ENCODE measurements at regions not wholly inside any gene's neighbourhood (a gene's known extent, or its start where the extent isn't known, plus 50 kb on each side); places are given as distances from the start of the nearest gene placed in this dataset.
A peak's percentile ranks its signal among the peaks of the same experiment; 100 is the strongest.

DNA sequence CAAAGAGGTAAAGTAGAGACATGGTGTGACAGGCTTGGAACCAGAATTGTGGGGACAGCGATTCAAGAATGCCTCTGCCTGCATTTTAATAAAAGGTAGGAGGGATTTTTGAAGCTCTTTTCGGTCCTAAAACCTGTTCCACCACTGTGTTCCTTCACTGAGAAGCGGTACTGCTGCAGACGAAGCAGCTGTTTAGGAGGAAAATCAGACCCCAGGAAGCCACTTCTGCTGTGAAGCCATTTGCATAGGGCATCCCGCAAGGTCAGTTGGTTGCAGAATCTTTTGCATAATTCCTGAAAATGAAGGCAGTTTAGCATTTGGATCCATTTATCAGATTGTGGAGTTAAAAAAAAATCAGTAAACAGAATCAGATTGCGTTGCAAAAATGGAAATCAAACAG, 183.3 kb upstream of the PRKCQ start:
- Mint-ChIP-seq H3K9me3 (peaks cover 23% of the 10 kb centered on the region), H3K36me3 (peaks cover 19% of the 10 kb centered on the region), H3K27ac (peak overlapping the region; percentile 92), H3K4me1 (peaks cover 37% of the 10 kb centered on the region), H3K27me3 (ENCODE audit: low read depth) (peaks cover 31% of the 10 kb centered on the region), H3K4me3 (peak overlapping the region; percentile 46)
- no peak for TF ChIP-seq EMX1 (CRISPR knock-in tag; IDR thresholded peaks at IDR 0.05)
- TF ChIP-seq ZNF423 (CRISPR knock-in tag; IDR thresholded peaks at IDR 0.05), result peak; percentile 34; the same call in 1 of the 2 replicates
- POLR2A ChIA-PET, result no interaction called here
- CTCF ChIA-PET, result interaction anchor here (0.6 to 1.5 kb wide), 3 partner anchors 96 to 358 kb away, joined by 3 to 4 read pairs (median 3); no protein-coding TSS in a partner anchor
- DNase-seq (ENCODE audit: low spot score) (no peak), ATAC-seq (peak; percentile 81)

DNA sequence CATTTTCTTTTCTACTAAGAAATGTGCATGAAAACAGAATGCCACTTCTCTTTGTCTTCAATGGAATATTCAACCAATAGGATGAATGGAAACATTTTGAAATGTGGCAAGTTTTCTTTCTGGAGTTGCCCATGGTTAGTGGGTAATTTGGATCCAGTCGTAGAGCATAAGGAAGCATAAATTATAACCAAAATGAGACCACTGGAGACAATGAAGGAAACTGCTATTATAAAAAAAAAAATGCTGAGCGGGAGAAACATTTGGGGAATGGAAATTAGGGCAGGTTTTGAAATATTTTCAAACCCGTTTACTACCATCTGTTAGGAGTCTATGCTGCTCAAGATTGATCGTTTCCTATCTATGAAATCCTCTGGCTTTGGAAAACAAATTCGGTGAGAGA, 182.9 kb upstream of the PRKCQ start:
- H3K36me3 Mint-ChIP-seq, result peaks cover 19% of the 10 kb centered on the region
- no peak for ATAC-seq
- TF ChIP-seq ZNF219 (CRISPR knock-in tag; IDR thresholded peaks at IDR 0.05; ENCODE audit: borderline replicate concordance) (no peak), ZNF121 (CRISPR knock-in tag; IDR thresholded peaks at IDR 0.05) (no peak), JUN (CRISPR knock-in tag; IDR thresholded peaks at IDR 0.05) (no peak)
- peaks cover 37% of the 10 kb centered on the region for H3K4me1 Mint-ChIP-seq
- H3K27me3 Mint-ChIP-seq (ENCODE audit: low read depth), result peaks cover 35% of the 10 kb centered on the region
- peak overlapping the region; percentile 46 for H3K4me3 Mint-ChIP-seq
- ChIA-PET POLR2A (no interaction called here), CTCF (interaction anchor here (0.6 to 1.5 kb wide), 3 partner anchors 96 to 358 kb away, joined by 3 to 4 read pairs (median 3); no protein-coding TSS in a partner anchor)
- no peak for DNase-seq (ENCODE audit: low spot score)
- H3K9me3 Mint-ChIP-seq, result peaks cover 24% of the 10 kb centered on the region
- H3K27ac Mint-ChIP-seq, result peak overlapping the region; percentile 92

DNA sequence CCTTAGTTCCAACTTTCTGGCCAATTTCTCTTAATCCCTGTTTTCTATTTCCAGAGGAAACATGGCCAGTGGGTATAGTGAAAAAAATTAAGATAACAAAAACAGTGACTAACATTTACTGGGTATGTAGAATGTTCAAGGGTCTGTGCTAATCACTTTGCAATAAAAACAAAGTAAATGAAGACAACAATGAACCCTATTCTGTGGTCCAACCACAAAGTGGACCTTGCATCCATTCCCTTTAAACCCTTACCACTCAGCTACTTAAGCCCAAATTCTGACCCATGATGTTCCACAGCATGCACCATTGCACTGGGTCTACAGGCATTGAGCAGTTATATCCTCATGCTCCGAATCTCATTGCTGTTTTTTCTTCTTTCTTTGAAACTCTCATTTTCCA, 179.9 kb upstream of the PRKCQ start:
- ATAC-seq (no peak), DNase-seq (ENCODE audit: low spot score) (no peak)
- Mint-ChIP-seq H3K4me3 (no peak overlapping the region), H3K27me3 (ENCODE audit: low read depth) (peaks cover 47% of the 10 kb centered on the region), H3K9me3 (peaks cover 27% of the 10 kb centered on the region), H3K36me3 (peaks cover 19% of the 10 kb centered on the region), H3K27ac (no peak overlapping the region), H3K4me1 (peaks cover 58% of the 10 kb centered on the region)
- CTCF ChIA-PET, result interaction anchor here (1.3 kb wide), 1 partner anchor 59 kb away, joined by 3 read pairs; no protein-coding TSS in a partner anchor
- POLR2A ChIA-PET, result no interaction called here
- TF ChIP-seq, protein P1, sequence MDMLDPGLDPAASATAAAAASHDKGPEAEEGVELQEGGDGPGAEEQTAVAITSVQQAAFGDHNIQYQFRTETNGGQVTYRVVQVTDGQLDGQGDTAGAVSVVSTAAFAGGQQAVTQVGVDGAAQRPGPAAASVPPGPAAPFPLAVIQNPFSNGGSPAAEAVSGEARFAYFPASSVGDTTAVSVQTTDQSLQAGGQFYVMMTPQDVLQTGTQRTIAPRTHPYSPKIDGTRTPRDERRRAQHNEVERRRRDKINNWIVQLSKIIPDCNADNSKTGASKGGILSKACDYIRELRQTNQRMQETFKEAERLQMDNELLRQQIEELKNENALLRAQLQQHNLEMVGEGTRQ (CRISPR knock-in tag; IDR thresholded peaks at IDR 0.05), result no peak
- TF ChIP-seq KAT7 (CRISPR knock-in tag; IDR thresholded peaks at IDR 0.05; ENCODE audit: borderline replicate concordance), result no peak
- TF ChIP-seq, protein P2, sequence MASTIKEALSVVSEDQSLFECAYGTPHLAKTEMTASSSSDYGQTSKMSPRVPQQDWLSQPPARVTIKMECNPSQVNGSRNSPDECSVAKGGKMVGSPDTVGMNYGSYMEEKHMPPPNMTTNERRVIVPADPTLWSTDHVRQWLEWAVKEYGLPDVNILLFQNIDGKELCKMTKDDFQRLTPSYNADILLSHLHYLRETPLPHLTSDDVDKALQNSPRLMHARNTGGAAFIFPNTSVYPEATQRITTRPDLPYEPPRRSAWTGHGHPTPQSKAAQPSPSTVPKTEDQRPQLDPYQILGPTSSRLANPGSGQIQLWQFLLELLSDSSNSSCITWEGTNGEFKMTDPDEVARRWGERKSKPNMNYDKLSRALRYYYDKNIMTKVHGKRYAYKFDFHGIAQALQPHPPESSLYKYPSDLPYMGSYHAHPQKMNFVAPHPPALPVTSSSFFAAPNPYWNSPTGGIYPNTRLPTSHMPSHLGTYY (CRISPR knock-in tag; IDR thresholded peaks at IDR 0.05), result no peak
- no peak for TF ChIP-seq CREM (CRISPR knock-in tag; IDR thresholded peaks at IDR 0.05)
- no peak for TF ChIP-seq TCF7 (CRISPR knock-in tag; IDR thresholded peaks at IDR 0.05; ENCODE audit: low read depth)
- TF ChIP-seq, protein P3, sequence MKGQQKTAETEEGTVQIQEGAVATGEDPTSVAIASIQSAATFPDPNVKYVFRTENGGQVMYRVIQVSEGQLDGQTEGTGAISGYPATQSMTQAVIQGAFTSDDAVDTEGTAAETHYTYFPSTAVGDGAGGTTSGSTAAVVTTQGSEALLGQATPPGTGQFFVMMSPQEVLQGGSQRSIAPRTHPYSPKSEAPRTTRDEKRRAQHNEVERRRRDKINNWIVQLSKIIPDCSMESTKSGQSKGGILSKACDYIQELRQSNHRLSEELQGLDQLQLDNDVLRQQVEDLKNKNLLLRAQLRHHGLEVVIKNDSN (CRISPR knock-in tag; IDR thresholded peaks at IDR 0.05), result no peak
- no peak for TF ChIP-seq NFE2L1 (CRISPR knock-in tag; IDR thresholded peaks at IDR 0.05)
- no peak for TF ChIP-seq RORB (CRISPR knock-in tag; IDR thresholded peaks at IDR 0.05)
- TF ChIP-seq, protein P4, sequence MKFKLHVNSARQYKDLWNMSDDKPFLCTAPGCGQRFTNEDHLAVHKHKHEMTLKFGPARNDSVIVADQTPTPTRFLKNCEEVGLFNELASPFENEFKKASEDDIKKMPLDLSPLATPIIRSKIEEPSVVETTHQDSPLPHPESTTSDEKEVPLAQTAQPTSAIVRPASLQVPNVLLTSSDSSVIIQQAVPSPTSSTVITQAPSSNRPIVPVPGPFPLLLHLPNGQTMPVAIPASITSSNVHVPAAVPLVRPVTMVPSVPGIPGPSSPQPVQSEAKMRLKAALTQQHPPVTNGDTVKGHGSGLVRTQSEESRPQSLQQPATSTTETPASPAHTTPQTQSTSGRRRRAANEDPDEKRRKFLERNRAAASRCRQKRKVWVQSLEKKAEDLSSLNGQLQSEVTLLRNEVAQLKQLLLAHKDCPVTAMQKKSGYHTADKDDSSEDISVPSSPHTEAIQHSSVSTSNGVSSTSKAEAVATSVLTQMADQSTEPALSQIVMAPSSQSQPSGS (CRISPR knock-in tag; IDR thresholded peaks at IDR 0.05; ENCODE audit: borderline replicate concordance, low read depth), result no peak
- TF ChIP-seq, protein P5, sequence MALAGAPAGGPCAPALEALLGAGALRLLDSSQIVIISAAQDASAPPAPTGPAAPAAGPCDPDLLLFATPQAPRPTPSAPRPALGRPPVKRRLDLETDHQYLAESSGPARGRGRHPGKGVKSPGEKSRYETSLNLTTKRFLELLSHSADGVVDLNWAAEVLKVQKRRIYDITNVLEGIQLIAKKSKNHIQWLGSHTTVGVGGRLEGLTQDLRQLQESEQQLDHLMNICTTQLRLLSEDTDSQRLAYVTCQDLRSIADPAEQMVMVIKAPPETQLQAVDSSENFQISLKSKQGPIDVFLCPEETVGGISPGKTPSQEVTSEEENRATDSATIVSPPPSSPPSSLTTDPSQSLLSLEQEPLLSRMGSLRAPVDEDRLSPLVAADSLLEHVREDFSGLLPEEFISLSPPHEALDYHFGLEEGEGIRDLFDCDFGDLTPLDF (CRISPR knock-in tag; IDR thresholded peaks at IDR 0.05), result no peak
- TF ChIP-seq, protein P6, sequence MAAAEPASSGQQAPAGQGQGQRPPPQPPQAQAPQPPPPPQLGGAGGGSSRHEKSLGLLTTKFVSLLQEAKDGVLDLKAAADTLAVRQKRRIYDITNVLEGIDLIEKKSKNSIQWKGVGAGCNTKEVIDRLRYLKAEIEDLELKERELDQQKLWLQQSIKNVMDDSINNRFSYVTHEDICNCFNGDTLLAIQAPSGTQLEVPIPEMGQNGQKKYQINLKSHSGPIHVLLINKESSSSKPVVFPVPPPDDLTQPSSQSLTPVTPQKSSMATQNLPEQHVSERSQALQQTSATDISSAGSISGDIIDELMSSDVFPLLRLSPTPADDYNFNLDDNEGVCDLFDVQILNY (CRISPR knock-in tag; IDR thresholded peaks at IDR 0.05), result no peak
- TF ChIP-seq OVOL2 (CRISPR knock-in tag; IDR thresholded peaks at IDR 0.05; ENCODE audit: borderline replicate concordance), result no peak
- no peak for TF ChIP-seq MYBL2 (CRISPR knock-in tag; IDR thresholded peaks at IDR 0.05)
- TF ChIP-seq ZNF317 (CRISPR knock-in tag; IDR thresholded peaks at IDR 0.05; ENCODE audit: borderline replicate concordance, low read depth), result no peak
- TF ChIP-seq, protein P7, sequence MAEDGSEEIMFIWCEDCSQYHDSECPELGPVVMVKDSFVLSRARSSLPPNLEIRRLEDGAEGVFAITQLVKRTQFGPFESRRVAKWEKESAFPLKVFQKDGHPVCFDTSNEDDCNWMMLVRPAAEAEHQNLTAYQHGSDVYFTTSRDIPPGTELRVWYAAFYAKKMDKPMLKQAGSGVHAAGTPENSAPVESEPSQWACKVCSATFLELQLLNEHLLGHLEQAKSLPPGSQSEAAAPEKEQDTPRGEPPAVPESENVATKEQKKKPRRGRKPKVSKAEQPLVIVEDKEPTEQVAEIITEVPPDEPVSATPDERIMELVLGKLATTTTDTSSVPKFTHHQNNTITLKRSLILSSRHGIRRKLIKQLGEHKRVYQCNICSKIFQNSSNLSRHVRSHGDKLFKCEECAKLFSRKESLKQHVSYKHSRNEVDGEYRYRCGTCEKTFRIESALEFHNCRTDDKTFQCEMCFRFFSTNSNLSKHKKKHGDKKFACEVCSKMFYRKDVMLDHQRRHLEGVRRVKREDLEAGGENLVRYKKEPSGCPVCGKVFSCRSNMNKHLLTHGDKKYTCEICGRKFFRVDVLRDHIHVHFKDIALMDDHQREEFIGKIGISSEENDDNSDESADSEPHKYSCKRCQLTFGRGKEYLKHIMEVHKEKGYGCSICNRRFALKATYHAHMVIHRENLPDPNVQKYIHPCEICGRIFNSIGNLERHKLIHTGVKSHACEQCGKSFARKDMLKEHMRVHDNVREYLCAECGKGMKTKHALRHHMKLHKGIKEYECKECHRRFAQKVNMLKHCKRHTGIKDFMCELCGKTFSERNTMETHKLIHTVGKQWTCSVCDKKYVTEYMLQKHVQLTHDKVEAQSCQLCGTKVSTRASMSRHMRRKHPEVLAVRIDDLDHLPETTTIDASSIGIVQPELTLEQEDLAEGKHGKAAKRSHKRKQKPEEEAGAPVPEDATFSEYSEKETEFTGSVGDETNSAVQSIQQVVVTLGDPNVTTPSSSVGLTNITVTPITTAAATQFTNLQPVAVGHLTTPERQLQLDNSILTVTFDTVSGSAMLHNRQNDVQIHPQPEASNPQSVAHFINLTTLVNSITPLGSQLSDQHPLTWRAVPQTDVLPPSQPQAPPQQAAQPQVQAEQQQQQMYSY (CRISPR knock-in tag; IDR thresholded peaks at IDR 0.05), result no peak
- TF ChIP-seq MXD4 (CRISPR knock-in tag; IDR thresholded peaks at IDR 0.05; ENCODE audit: borderline replicate concordance), result no peak
